GM19240 (cell line): ENCODE measurements at regions not wholly inside any gene's neighbourhood (a gene's known extent, or its start where the extent isn't known, plus 50 kb on each side); places are given as distances from the start of the nearest gene placed in this dataset.

Experiments
- DNase-seq: peaks from one replicate; pipeline ENCODE4 v3.0.0; 2011; ENCODE audit warnings: low spot score; ENCODE audit not compliant: insufficient read length

- peak; percentile 51 for DNase-seq
Measured at GRCh38 chr1:181142096-181142958, 53.8 kb downstream of the IER5 start.

- no peak for DNase-seq
Measured at GRCh38 chr1:181143102-181143859, 54.8 kb downstream of the IER5 start.

GRCh38 chr1:181144238-181144637 is 55.7 kb downstream of the IER5 start:
- DNase-seq: no peak

- no peak for DNase-seq
Measured at GRCh38 chr1:181148636-181149035, 60.1 kb downstream of the IER5 start.

- no peak for DNase-seq
Measured at GRCh38 chr1:181149326-181150125, 61.0 kb downstream of the IER5 start.

GRCh38 chr1:181150273-181150672 is 61.8 kb downstream of the IER5 start:
- no peak for DNase-seq

GRCh38 chr1:181150842-181151241 is 62.3 kb downstream of the IER5 start:
- no peak for DNase-seq

GRCh38 chr1:181151378-181152326 is 63.2 kb downstream of the IER5 start:
- DNase-seq: no peak

GRCh38 chr1:181152892-181153633 is 64.6 kb downstream of the IER5 start:
- DNase-seq: peak; percentile 66

- DNase-seq: no peak
Measured at GRCh38 chr1:181153634-181153961, 65.1 kb downstream of the IER5 start.

GRCh38 chr1:181155339-181155738 is 66.8 kb downstream of the IER5 start:
- no peak for DNase-seq

- no peak for DNase-seq
Measured at GRCh38 chr1:181159451-181160140, 71.1 kb downstream of the IER5 start.

- no peak for DNase-seq
Measured at GRCh38 chr1:181160322-181160721, 71.8 kb downstream of the IER5 start.

GRCh38 chr1:181160998-181161870 is 72.7 kb downstream of the IER5 start:
- DNase-seq: no peak

GRCh38 chr1:181163662-181164061 is 75.2 kb downstream of the IER5 start:
- no peak for DNase-seq

- DNase-seq: peak; percentile 79
Measured at GRCh38 chr1:181166377-181167196, 78.1 kb downstream of the IER5 start.

- no peak for DNase-seq
Measured at GRCh38 chr1:181169281-181169865, 80.9 kb downstream of the IER5 start.
